ENCODE measurements at regions not wholly inside any gene's neighbourhood (a gene's known extent, or its start where the extent isn't known, plus 50 kb on each side); places are given as distances from the start of the nearest gene placed in this dataset.

DNA sequence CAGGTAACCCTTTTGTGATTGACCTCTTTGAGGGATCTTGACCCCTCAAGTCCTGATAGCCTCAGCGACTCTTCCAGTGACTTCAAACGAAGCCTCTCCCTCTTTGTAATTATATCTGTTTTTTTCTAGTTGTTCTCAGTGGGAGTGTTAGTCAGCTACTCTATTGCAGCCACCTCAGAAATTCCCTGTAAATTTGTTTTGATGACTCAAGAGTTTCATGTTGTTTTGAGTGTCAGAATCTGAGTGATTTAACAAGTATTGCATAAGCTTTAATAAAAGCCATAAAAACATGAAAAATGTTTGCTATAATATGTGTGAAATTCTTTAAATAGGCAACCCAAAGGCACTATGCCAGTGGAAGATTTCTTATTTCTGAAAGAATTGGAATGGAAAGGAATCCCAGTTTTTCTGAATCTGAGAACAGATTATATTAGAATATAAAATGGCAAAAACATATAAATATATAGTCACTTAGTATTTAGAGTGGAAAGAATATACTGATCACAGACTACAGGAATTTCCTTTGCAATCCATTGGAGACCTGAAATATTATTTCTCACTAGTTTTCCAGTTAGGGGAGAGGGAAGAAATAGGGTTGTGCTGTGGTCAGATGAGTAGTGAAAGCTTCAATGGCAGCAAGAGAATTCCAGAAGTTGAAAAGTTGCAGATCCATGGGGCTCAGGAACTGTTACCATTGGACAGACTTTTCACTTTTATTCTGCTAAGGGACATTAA, 94.4 kb upstream of the SEMA3C start:
- TF ChIP-seq, protein P1, sequence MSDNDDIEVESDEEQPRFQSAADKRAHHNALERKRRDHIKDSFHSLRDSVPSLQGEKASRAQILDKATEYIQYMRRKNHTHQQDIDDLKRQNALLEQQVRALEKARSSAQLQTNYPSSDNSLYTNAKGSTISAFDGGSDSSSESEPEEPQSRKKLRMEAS (IDR thresholded peaks at IDR 0.05) = no peak
- TF ChIP-seq TAF1 (conservative IDR thresholded peaks at IDR 0.05) (no peak), CTCF (IDR thresholded peaks at IDR 0.05; ENCODE audit: low read depth, low read length, missing input control) (no peak), YY1 (IDR thresholded peaks at IDR 0.05) (no peak), HNF4G (IDR thresholded peaks at IDR 0.05) (no peak), RAD21 (IDR thresholded peaks at IDR 0.05) (no peak), SP1 (IDR thresholded peaks at IDR 0.05) (no peak), GABPA (IDR thresholded peaks at IDR 0.05 in 1 of 2, conservative IDR thresholded peaks at IDR 0.05 in 1 of 2) (no peak), ATF3 (IDR thresholded peaks at IDR 0.05) (no peak), FOXA1 (IDR thresholded peaks at IDR 0.05) (no peak), ZBTB33 (IDR thresholded peaks at IDR 0.05) (no peak), FOXA2 (IDR thresholded peaks at IDR 0.05) (no peak)
- TF ChIP-seq, protein P2, sequence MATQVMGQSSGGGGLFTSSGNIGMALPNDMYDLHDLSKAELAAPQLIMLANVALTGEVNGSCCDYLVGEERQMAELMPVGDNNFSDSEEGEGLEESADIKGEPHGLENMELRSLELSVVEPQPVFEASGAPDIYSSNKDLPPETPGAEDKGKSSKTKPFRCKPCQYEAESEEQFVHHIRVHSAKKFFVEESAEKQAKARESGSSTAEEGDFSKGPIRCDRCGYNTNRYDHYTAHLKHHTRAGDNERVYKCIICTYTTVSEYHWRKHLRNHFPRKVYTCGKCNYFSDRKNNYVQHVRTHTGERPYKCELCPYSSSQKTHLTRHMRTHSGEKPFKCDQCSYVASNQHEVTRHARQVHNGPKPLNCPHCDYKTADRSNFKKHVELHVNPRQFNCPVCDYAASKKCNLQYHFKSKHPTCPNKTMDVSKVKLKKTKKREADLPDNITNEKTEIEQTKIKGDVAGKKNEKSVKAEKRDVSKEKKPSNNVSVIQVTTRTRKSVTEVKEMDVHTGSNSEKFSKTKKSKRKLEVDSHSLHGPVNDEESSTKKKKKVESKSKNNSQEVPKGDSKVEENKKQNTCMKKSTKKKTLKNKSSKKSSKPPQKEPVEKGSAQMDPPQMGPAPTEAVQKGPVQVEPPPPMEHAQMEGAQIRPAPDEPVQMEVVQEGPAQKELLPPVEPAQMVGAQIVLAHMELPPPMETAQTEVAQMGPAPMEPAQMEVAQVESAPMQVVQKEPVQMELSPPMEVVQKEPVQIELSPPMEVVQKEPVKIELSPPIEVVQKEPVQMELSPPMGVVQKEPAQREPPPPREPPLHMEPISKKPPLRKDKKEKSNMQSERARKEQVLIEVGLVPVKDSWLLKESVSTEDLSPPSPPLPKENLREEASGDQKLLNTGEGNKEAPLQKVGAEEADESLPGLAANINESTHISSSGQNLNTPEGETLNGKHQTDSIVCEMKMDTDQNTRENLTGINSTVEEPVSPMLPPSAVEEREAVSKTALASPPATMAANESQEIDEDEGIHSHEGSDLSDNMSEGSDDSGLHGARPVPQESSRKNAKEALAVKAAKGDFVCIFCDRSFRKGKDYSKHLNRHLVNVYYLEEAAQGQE (IDR thresholded peaks at IDR 0.05) = no peak
